ENCODE measurements at regions not wholly inside any gene's neighbourhood (a gene's known extent, or its start where the extent isn't known, plus 50 kb on each side); places are given as distances from the start of the nearest gene placed in this dataset.
"Not testable (repeated sequence)": the region's sequence is repeated elsewhere in the genome, so short reads cannot be mapped to it uniquely, and the experiment has no call there.

- not testable (repeated sequence) for DNase-seq
Observed at GRCh38 chr7:76924756-76925155, 107.4 kb downstream of the SPDYE17 start.

- DNase-seq = not testable (repeated sequence)
Observed at GRCh38 chr7:76918619-76919018, 113.5 kb downstream of the SPDYE17 start.

GRCh38 chr7:76914361-76914760 lies 117.8 kb downstream of the SPDYE17 start:
- not testable (repeated sequence) for DNase-seq

- not testable (repeated sequence) for DNase-seq
Observed at GRCh38 chr7:76912011-76912814, 119.9 kb downstream of the SPDYE17 start.

- DNase-seq = not testable (repeated sequence)
Observed at GRCh38 chr7:76904688-76905087, 127.5 kb downstream of the SPDYE17 start.

GRCh38 chr7:76901944-76902710 lies 130.0 kb downstream of the SPDYE17 start:
- DNase-seq = not testable (repeated sequence)

GRCh38 chr7:76898807-76899206 lies 133.4 kb downstream of the SPDYE17 start:
- not testable (repeated sequence) for DNase-seq

GRCh38 chr7:76897007-76897406 lies 135.2 kb downstream of the SPDYE17 start:
- not testable (repeated sequence) for DNase-seq

GRCh38 chr7:76895696-76896095 lies 136.5 kb downstream of the SPDYE17 start:
- DNase-seq = not testable (repeated sequence)

- not testable (repeated sequence) for DNase-seq
Observed at GRCh38 chr7:76891771-76892170, 140.4 kb downstream of the SPDYE17 start.

GRCh38 chr7:76879733-76880288 lies 152.3 kb downstream of the SPDYE17 start:
- not testable (repeated sequence) for DNase-seq

- DNase-seq = not testable (repeated sequence)
Observed at GRCh38 chr7:76875760-76876159, 156.4 kb downstream of the SPDYE17 start.

- not testable (repeated sequence) for DNase-seq
Observed at GRCh38 chr7:76870504-76870808, 161.7 kb downstream of the SPDYE17 start.

- DNase-seq = not testable (repeated sequence)
Observed at GRCh38 chr7:76867364-76867889, 164.7 kb downstream of the SPDYE17 start.

- not testable (repeated sequence) for DNase-seq
Observed at GRCh38 chr7:76863150-76863773, 168.9 kb downstream of the SPDYE17 start.

- DNase-seq = not testable (repeated sequence)
Observed at GRCh38 chr7:76862241-76862640, 169.9 kb downstream of the SPDYE17 start.

GRCh38 chr7:76859933-76860332 lies 172.2 kb downstream of the SPDYE17 start:
- not testable (repeated sequence) for DNase-seq

- DNase-seq = not testable (repeated sequence)
Observed at GRCh38 chr7:76854631-76855030, 177.5 kb downstream of the SPDYE17 start.

GRCh38 chr7:76852787-76853584 lies 179.2 kb downstream of the SPDYE17 start:
- not testable (repeated sequence) for DNase-seq

GRCh38 chr7:76852362-76852761 lies 179.8 kb downstream of the SPDYE17 start:
- not testable (repeated sequence) for DNase-seq

GRCh38 chr7:76851617-76852016 lies 180.5 kb downstream of the SPDYE17 start:
- not testable (repeated sequence) for DNase-seq
